ENCODE measurements at regions not wholly inside any gene's neighbourhood (a gene's known extent, or its start where the extent isn't known, plus 50 kb on each side); places are given as distances from the start of the nearest gene placed in this dataset.
"Not testable (repeated sequence)": the region's sequence is repeated elsewhere in the genome, so short reads cannot be mapped to it uniquely, and the experiment has no call there.

GRCh38 chrX:150058728-150059127 lies 120.4 kb upstream of the EOLA2 start:
- DNase-seq, result no peak

GRCh38 chrX:150060406-150060805 lies 122.1 kb upstream of the EOLA2 start:
- no peak for DNase-seq

GRCh38 chrX:150062292-150063137 lies 124.2 kb upstream of the EOLA2 start:
- no peak for DNase-seq

- DNase-seq, result no peak
Measured at GRCh38 chrX:150063138-150063518, 124.8 kb upstream of the EOLA2 start.

- DNase-seq, result no peak
Measured at GRCh38 chrX:150063674-150064073, 125.4 kb upstream of the EOLA2 start.

GRCh38 chrX:150074175-150074574 lies 135.9 kb upstream of the EOLA2 start:
- no peak for DNase-seq

- no peak for DNase-seq
Measured at GRCh38 chrX:150080497-150080896, 142.2 kb upstream of the EOLA2 start.

- no peak for DNase-seq
Measured at GRCh38 chrX:150081076-150081475, 142.8 kb upstream of the EOLA2 start.

GRCh38 chrX:150084496-150085229 lies 146.4 kb upstream of the EOLA2 start:
- DNase-seq, result no peak

- no peak for DNase-seq
Measured at GRCh38 chrX:150085881-150086280, 147.6 kb upstream of the EOLA2 start.

- no peak for DNase-seq
Measured at GRCh38 chrX:150086371-150086770, 148.1 kb upstream of the EOLA2 start.

- no peak for DNase-seq
Measured at GRCh38 chrX:150087612-150088011, 149.3 kb upstream of the EOLA2 start.

GRCh38 chrX:150088042-150088441 lies 149.8 kb upstream of the EOLA2 start:
- DNase-seq, result no peak

GRCh38 chrX:150088766-150089518 lies 150.7 kb upstream of the EOLA2 start:
- DNase-seq, result no peak

GRCh38 chrX:150091300-150091699 lies 153.0 kb upstream of the EOLA2 start:
- not testable (repeated sequence) for DNase-seq

- no peak for DNase-seq
Measured at GRCh38 chrX:150092549-150092948, 154.3 kb upstream of the EOLA2 start.

GRCh38 chrX:150094375-150094774 lies 156.1 kb upstream of the EOLA2 start:
- no peak for DNase-seq

GRCh38 chrX:150094996-150095395 lies 156.7 kb upstream of the EOLA2 start:
- DNase-seq, result no peak

- no peak for DNase-seq
Measured at GRCh38 chrX:150099316-150099715, 161.0 kb upstream of the EOLA2 start.

- DNase-seq, result no peak
Measured at GRCh38 chrX:150100261-150100660, 162.0 kb upstream of the EOLA2 start.

GRCh38 chrX:150118476-150118875 lies 180.2 kb upstream of the EOLA2 start:
- no peak for DNase-seq

- DNase-seq, result no peak
Measured at GRCh38 chrX:150119323-150119722, 181.0 kb upstream of the EOLA2 start.

GRCh38 chrX:150125045-150125444 lies 186.8 kb upstream of the EOLA2 start:
- DNase-seq, result not testable (repeated sequence)

GRCh38 chrX:150127216-150127615 lies 188.9 kb upstream of the EOLA2 start:
- no peak for DNase-seq

Data from T1000 (cell line).